Transverse colon (tissue), 3 donors: ENCODE measurements at regions not wholly inside any gene's neighbourhood (a gene's known extent, or its start where the extent isn't known, plus 50 kb on each side); places are given as distances from the start of the nearest gene placed in this dataset.

Source experiments
- CTCF ChIP-seq, 5 experiments: fragments of 200-600 bp in 3 of 5; fragments of 450-650 bp in 2 of 5; sonication (generic) in 3 of 5; IDR thresholded peaks; 1 replicate in 2 of 5; 2 replicates in 3 of 5; pipeline ENCODE4 v1.5.1; 2016 to 2017; ENCODE audit warnings: antibody characterized with exemption in 5 of 5, inconsistent platforms in 3 of 5, mild to moderate bottlenecking in 2 of 5, moderate library complexity in 1 of 5
- POLR2A ChIP-seq: fragments of 450-650 bp; IDR thresholded peaks from one replicate; pipeline ENCODE4 v1.6.1; 2016; ENCODE audit warnings: antibody characterized with exemption, mild to moderate bottlenecking, moderate library complexity

- TF ChIP-seq POLR2A (no peak), CTCF (IDR thresholded peaks at IDR 0.05) (no peak)
These were observed 112.1 kb downstream of the IRX5 start for GRCh38 chr16:55042556-55043432.
